ENCODE measurements at regions not wholly inside any gene's neighbourhood (a gene's known extent, or its start where the extent isn't known, plus 50 kb on each side); places are given as distances from the start of the nearest gene placed in this dataset.

- TF ChIP-seq CTCF (IDR thresholded peaks at IDR 0.05) (no peak), POLR2A (IDR thresholded peaks at IDR 0.05) (no peak)
Measured at GRCh38 chr13:104355041-104355670, 1288.9 kb upstream of the SLC10A2 start.

Data from breast epithelium (tissue), 3 donors.